ENCODE measurements at regions not wholly inside any gene's neighbourhood (a gene's known extent, or its start where the extent isn't known, plus 50 kb on each side); places are given as distances from the start of the nearest gene placed in this dataset.

DNA sequence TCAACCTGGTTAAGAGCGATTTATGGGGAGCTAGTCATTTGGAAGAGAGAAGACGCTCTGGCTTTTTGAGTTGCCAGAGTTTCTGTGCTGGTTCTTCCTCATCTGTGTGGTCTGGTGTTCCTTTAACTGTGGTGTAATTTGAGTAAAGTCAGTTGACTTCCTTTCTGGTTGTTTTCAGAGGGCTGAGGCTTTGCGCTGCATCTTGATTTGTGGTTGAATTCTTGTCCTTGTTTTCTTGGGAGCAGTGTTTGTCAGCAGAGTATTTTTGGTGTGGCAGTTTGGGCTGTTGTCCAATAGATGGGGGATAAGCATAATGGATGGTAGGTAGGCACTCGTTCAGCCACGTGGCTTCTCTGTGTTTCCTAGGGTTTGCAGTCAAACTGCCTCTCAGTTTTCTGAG lies 2143.2 kb upstream of the TENM3 start:
- Mint-ChIP-seq H3K4me3 (ENCODE audit: unreplicated experiment) (no peak overlapping the region), H3K9me3 (ENCODE audit: unreplicated experiment) (no peaks in the 10 kb centered on the region), H3K27me3 (ENCODE audit: insufficient read depth, unreplicated experiment) (no peaks in the 10 kb centered on the region), H3K36me3 (ENCODE audit: insufficient read depth, unreplicated experiment) (no peaks in the 10 kb centered on the region), H3K4me1 (ENCODE audit: low read depth, unreplicated experiment) (no peaks in the 10 kb centered on the region), H3K27ac (ENCODE audit: unreplicated experiment) (no peak overlapping the region)
- no peak for DNase-seq
- H3K36me3 ChIP-seq (ENCODE audit: control insufficient read depth, insufficient read depth, low read length): no peaks in the 10 kb centered on the region
- BruUV-seq (replicated peaks): no TSS peak
- no peak overlapping the region for H3K4me3 ChIP-seq (ENCODE audit: low read depth, low read length)
- TF ChIP-seq, protein P1, sequence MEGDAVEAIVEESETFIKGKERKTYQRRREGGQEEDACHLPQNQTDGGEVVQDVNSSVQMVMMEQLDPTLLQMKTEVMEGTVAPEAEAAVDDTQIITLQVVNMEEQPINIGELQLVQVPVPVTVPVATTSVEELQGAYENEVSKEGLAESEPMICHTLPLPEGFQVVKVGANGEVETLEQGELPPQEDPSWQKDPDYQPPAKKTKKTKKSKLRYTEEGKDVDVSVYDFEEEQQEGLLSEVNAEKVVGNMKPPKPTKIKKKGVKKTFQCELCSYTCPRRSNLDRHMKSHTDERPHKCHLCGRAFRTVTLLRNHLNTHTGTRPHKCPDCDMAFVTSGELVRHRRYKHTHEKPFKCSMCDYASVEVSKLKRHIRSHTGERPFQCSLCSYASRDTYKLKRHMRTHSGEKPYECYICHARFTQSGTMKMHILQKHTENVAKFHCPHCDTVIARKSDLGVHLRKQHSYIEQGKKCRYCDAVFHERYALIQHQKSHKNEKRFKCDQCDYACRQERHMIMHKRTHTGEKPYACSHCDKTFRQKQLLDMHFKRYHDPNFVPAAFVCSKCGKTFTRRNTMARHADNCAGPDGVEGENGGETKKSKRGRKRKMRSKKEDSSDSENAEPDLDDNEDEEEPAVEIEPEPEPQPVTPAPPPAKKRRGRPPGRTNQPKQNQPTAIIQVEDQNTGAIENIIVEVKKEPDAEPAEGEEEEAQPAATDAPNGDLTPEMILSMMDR (IDR thresholded peaks at IDR 0.05; ENCODE audit: insufficient read depth in 1 of 2, low read depth in 1 of 2, low read length in 1 of 2, severe bottlenecking in 1 of 2, unreplicated experiment in 1 of 2): no peak
- no peaks in the 10 kb centered on the region for H3K9me3 ChIP-seq
- intact Hi-C loops (cut with micrococcal nuclease; ENCODE audit: unreplicated experiment): no loop called here
- no peaks in the 10 kb centered on the region; the same call in 1 of the 2 replicates for H3K27me3 ChIP-seq (replicated peaks; ENCODE audit: control insufficient read depth, insufficient read depth, low read length)
- ChIA-PET POLR2A (no interaction called here), CTCF (no interaction called here)
- no peaks in the 10 kb centered on the region for H3K4me1 ChIP-seq

DNA sequence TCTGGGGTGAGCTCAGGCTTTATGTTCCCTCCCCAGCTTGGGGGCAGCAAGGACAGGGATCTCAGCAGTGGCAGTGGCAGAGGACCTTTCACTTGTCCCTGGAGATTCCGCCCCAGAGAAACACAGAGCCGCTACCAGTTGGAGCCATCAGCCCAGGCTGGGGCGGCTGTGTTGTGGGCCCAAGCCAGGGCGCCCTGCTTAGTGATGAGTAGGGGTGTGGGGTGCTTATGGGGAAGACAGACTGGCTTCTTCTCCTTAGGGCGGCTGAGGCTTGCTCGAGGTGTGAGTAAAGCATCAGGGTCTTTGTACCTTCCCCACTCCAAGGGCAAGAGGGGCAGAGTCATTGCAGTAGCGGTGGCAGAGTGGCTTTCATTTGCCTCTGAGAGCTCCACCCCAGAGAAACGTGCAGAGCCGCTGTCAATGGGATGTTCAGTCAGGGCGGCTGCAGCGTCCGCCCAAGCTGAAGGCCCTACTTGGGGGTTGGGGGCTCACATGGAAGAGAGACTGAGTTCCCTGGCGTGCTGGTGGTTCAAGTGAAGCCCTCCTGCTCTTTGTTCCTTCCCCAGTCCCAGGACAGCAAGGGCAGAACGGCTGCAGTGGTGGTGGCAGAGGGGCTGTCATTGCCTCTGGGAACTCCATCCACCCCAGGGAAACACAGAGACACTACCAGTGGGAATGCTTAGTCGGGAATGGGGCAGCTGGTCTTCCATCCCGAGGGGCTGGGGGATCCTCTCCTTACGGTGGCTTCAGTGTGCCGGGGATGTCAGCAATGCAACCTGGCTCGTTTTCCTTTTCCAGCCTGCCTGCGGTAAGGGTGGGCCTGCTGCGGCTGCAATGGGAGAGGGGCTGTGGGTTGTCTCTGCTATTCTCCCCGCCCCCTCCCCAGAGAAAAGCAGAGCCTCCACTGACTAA lies 2142.5 kb upstream of the TENM3 start:
- H3K4me1 Mint-ChIP-seq (ENCODE audit: low read depth, unreplicated experiment): no peaks in the 10 kb centered on the region
- H3K4me3 Mint-ChIP-seq (ENCODE audit: unreplicated experiment): no peak overlapping the region
- Histone ChIP-seq H3K27me3 (replicated peaks; ENCODE audit: control insufficient read depth, insufficient read depth, low read length) (no peaks in the 10 kb centered on the region; the same call in 1 of the 2 replicates), H3K36me3 (ENCODE audit: control insufficient read depth, insufficient read depth, low read length) (no peaks in the 10 kb centered on the region), H3K4me3 (ENCODE audit: low read depth, low read length) (no peak overlapping the region), H3K9me3 (no peaks in the 10 kb centered on the region), H3K4me1 (no peaks in the 10 kb centered on the region)
- DNase-seq: no peak
- H3K36me3 Mint-ChIP-seq (ENCODE audit: insufficient read depth, unreplicated experiment): no peaks in the 10 kb centered on the region
- CTCF ChIA-PET: interaction anchor here (0.6 kb wide), 1 partner anchor 37 kb away, joined by 4 read pairs; no protein-coding TSS in a partner anchor
- H3K9me3 Mint-ChIP-seq (ENCODE audit: unreplicated experiment): no peaks in the 10 kb centered on the region
- H3K27ac Mint-ChIP-seq (ENCODE audit: unreplicated experiment): no peak overlapping the region
- TF ChIP-seq, protein P1 (IDR thresholded peaks at IDR 0.05; ENCODE audit: insufficient read depth in 1 of 2, low read depth in 1 of 2, low read length in 1 of 2, severe bottlenecking in 1 of 2, unreplicated experiment in 1 of 2): no peak
- intact Hi-C loops (cut with micrococcal nuclease; ENCODE audit: unreplicated experiment): no loop called here
- POLR2A ChIA-PET: no interaction called here
- H3K27me3 Mint-ChIP-seq (ENCODE audit: insufficient read depth, unreplicated experiment): no peaks in the 10 kb centered on the region
- BruUV-seq (replicated peaks): no TSS peak

DNA sequence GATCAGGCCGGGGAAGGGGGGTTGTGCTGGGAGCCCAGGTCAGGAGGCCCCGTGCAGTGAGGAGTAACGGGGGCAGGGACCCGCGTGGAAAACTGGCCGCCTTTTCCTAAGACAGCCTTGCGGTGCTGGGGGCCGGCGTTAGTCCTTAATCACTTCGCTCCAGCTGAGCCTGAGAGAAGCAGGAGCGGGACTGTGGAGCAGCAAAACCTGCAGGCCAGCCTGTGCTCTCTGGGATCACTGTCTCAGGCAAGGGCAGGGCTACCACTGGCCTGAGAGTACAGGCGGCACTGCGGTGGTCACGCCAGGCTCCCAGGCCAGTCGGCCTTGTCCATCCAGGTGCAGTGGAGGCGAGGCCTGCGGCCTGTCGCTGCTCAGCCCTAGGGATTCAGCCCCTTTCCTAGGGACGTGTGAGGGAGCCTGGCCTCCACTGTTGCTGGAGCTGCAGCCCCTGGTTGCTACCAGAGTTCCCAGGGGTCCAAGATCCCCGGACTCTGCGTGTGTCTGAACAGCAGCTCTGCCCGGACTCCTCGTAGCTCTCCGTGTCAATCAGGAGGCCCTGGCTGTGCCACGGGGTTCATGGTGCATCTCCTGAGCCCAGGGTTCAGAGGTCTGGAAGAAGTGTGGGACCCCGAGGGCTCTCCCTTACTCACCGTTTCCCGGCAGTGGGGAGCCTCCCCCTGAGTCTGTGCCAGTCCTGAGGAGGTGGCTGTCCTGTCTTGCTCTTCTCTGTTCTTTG lies 2141.7 kb upstream of the TENM3 start:
- Histone ChIP-seq H3K9me3 (no peaks in the 10 kb centered on the region), H3K4me1 (no peaks in the 10 kb centered on the region), H3K4me3 (ENCODE audit: low read depth, low read length) (no peak overlapping the region), H3K27me3 (replicated peaks; ENCODE audit: control insufficient read depth, insufficient read depth, low read length) (no peaks in the 10 kb centered on the region; the same call in 1 of the 2 replicates), H3K36me3 (ENCODE audit: control insufficient read depth, insufficient read depth, low read length) (no peaks in the 10 kb centered on the region)
- TF ChIP-seq, protein P1 (IDR thresholded peaks at IDR 0.05; ENCODE audit: insufficient read depth in 1 of 2, low read depth in 1 of 2, low read length in 1 of 2, severe bottlenecking in 1 of 2, unreplicated experiment in 1 of 2): no peak
- no TSS peak for BruUV-seq (replicated peaks)
- H3K4me1 Mint-ChIP-seq (ENCODE audit: low read depth, unreplicated experiment): no peaks in the 10 kb centered on the region
- H3K36me3 Mint-ChIP-seq (ENCODE audit: insufficient read depth, unreplicated experiment): no peaks in the 10 kb centered on the region
- no peak for DNase-seq
- no peak overlapping the region for H3K27ac Mint-ChIP-seq (ENCODE audit: unreplicated experiment)
- ChIA-PET POLR2A (no interaction called here), CTCF (no interaction called here)
- H3K27me3 Mint-ChIP-seq (ENCODE audit: insufficient read depth, unreplicated experiment): no peaks in the 10 kb centered on the region
- H3K4me3 Mint-ChIP-seq (ENCODE audit: unreplicated experiment): no peak overlapping the region
- intact Hi-C loops (cut with micrococcal nuclease; ENCODE audit: unreplicated experiment): no loop called here
- H3K9me3 Mint-ChIP-seq (ENCODE audit: unreplicated experiment): no peaks in the 10 kb centered on the region

All from Caco-2 (cell line).